Esophagus muscularis mucosa (tissue), 4 donors: ENCODE measurements at regions not wholly inside any gene's neighbourhood (a gene's known extent, or its start where the extent isn't known, plus 50 kb on each side); places are given as distances from the start of the nearest gene placed in this dataset.
"Not testable (repeated sequence)": the region's sequence is repeated elsewhere in the genome, so short reads cannot be mapped to it uniquely, and the experiment has no call there.

Experiments
- DNase-seq: peaks from one replicate; pipeline ENCODE4 v3.0.0-alpha.2; 2017; ENCODE audit errors: extremely low spot score
- H3K27ac ChIP-seq, 4 donors: fragments of 200-600 bp; sonication (generic); replicated peaks in 1 of 4; 1 replicate in 3 of 4; 2 replicates in 1 of 4; pipeline ENCODE4 v1.5.1; 2016 to 2019; ENCODE audit warnings: mild to moderate bottlenecking in 1 of 4
- H3K27me3 ChIP-seq, 4 donors: fragments of 200-600 bp; sonication (generic); one replicate each; pipeline versions ENCODE4 v1.5.1 to v1.6.0; 2016 to 2019
- H3K36me3 ChIP-seq, 4 donors: fragments of 200-600 bp; sonication (generic); one replicate each; pipeline ENCODE4 v1.5.1; 2016 to 2019
- H3K4me1 ChIP-seq, 4 donors: fragments of 200-600 bp; sonication (generic); one replicate each; pipeline ENCODE4 v1.5.1; 2016 to 2019
- H3K4me3 ChIP-seq, 4 donors: fragments of 200-600 bp; sonication (generic); 1 replicate in 2 of 4; 2 replicates in 2 of 4; pipeline ENCODE4 v1.5.1; 2016 to 2019; ENCODE audit warnings: mild to moderate bottlenecking in 4 of 4, moderate library complexity in 1 of 4
- H3K9me3 ChIP-seq, 4 donors: fragments of 200-600 bp; sonication (generic); 1 replicate in 3 of 4; 2 replicates in 1 of 4; pipeline ENCODE4 v1.5.1; 2016 to 2019
- CTCF ChIP-seq, 3 experiments: fragments of 200-600 bp in 2 of 3; fragments of 450-650 bp in 1 of 3; sonication (generic) in 2 of 3; IDR thresholded peaks; one replicate each; pipeline ENCODE4 v1.5.1; 2017 to 2019; ENCODE audit warnings: antibody characterized with exemption in 3 of 3, mild to moderate bottlenecking in 2 of 3, moderate library complexity in 1 of 3
- EP300 ChIP-seq: sonication (generic); formaldehyde crosslinking; IDR thresholded peaks from one replicate; pipeline ENCODE4 v1.6.1; 2017; ENCODE audit warnings: antibody characterized with exemption
- POLR2A ChIP-seq: fragments of 450-650 bp; IDR thresholded peaks from one replicate; pipeline ENCODE4 v1.6.1; 2017; ENCODE audit warnings: antibody characterized with exemption, moderate library complexity, mild to moderate bottlenecking, low read depth
- POLR2AphosphoS5 ChIP-seq, 2 donors: sonication (generic); formaldehyde crosslinking; IDR thresholded peaks; one replicate each; pipeline ENCODE4 v1.6.1; 2017; ENCODE audit warnings: antibody characterized with exemption in 2 of 2
- WGBS: methylation state at CpG from one replicate; pipeline ENCODE4 v1.1.5; 2018; 5-methylcytosine and 5-hydroxymethylcytosine counted together
- intact Hi-C: fragments of 100-400 bp; cut with DNase I; formaldehyde crosslinking; loops from one replicate; pipeline ENCODE4 v1.15.1; 2023

- no peaks in the 10 kb centered on the region for H3K27me3 ChIP-seq
- H3K4me3 ChIP-seq: no peak overlapping the region
- WGBS: 57% methylated on average over 3 of the region's 3 CpGs
- no peak overlapping the region for H3K27ac ChIP-seq
- no peaks in the 10 kb centered on the region for H3K4me1 ChIP-seq
- peaks cover 0 to 6% (median 0%) of the 10 kb centered on the region in 4 donors for H3K9me3 ChIP-seq
- H3K36me3 ChIP-seq: no peaks in the 10 kb centered on the region
- no peak for DNase-seq
- intact Hi-C loops: no loop called here
- TF ChIP-seq CTCF (IDR thresholded peaks at IDR 0.05) (no peak), EP300 (no peak), POLR2AphosphoS5 (IDR thresholded peaks at IDR 0.05) (no peak), POLR2A (no peak)
Observed at GRCh38 chr1:194755241-194755994, 1569.0 kb upstream of the B3GALT2 start.

- intact Hi-C loops, H3K4me1 ChIP-seq, DNase-seq, H3K27ac ChIP-seq, H3K27me3 ChIP-seq, H3K36me3 ChIP-seq, H3K9me3 ChIP-seq, H3K4me3 ChIP-seq: not testable (repeated sequence)
- 88% methylated on average over 5 of the region's 5 CpGs for WGBS
Observed at GRCh38 chr1:194738843-194739242, 1552.4 kb upstream of the B3GALT2 start.

- H3K4me3 ChIP-seq: no peak overlapping the region
- DNase-seq: no peak
- no peaks in the 10 kb centered on the region for H3K9me3 ChIP-seq
- TF ChIP-seq POLR2A (no peak), EP300 (no peak), POLR2AphosphoS5 (IDR thresholded peaks at IDR 0.05) (no peak), CTCF (IDR thresholded peaks at IDR 0.05) (no peak)
- no peaks in the 10 kb centered on the region for H3K27me3 ChIP-seq
- H3K36me3 ChIP-seq: no peaks in the 10 kb centered on the region
- 36% methylated on average over 1 of the region's 1 CpG for WGBS
- intact Hi-C loops: no loop called here
- H3K4me1 ChIP-seq: no peaks in the 10 kb centered on the region
- no peak overlapping the region for H3K27ac ChIP-seq
Observed at GRCh38 chr1:194734970-194735369, 1548.6 kb upstream of the B3GALT2 start.

- no peak for DNase-seq
- Histone ChIP-seq H3K27me3 (no peaks in the 10 kb centered on the region), H3K4me1 (no peaks in the 10 kb centered on the region), H3K9me3 (no peaks in the 10 kb centered on the region), H3K27ac (no peak overlapping the region), H3K36me3 (no peaks in the 10 kb centered on the region), H3K4me3 (no peak overlapping the region)
- intact Hi-C loops: no loop called here
- TF ChIP-seq CTCF (IDR thresholded peaks at IDR 0.05): no peak
- no peak for TF ChIP-seq POLR2AphosphoS5 (IDR thresholded peaks at IDR 0.05)
- TF ChIP-seq POLR2A: no peak
- TF ChIP-seq EP300: no peak
Observed at GRCh38 chr1:194731025-194731424, 1544.6 kb upstream of the B3GALT2 start.

GRCh38 chr1:194730304-194730703, 1543.9 kb upstream of the B3GALT2 start:
- intact Hi-C loops: no loop called here
- no peaks in the 10 kb centered on the region for H3K4me1 ChIP-seq
- DNase-seq: no peak
- H3K9me3 ChIP-seq: no peaks in the 10 kb centered on the region
- TF ChIP-seq POLR2A (no peak), EP300 (no peak), POLR2AphosphoS5 (IDR thresholded peaks at IDR 0.05) (no peak), CTCF (IDR thresholded peaks at IDR 0.05) (no peak)
- no peaks in the 10 kb centered on the region for H3K27me3 ChIP-seq
- no peak overlapping the region for H3K4me3 ChIP-seq
- no peak overlapping the region for H3K27ac ChIP-seq
- no peaks in the 10 kb centered on the region for H3K36me3 ChIP-seq
- WGBS: 58% methylated on average over 3 of the region's 3 CpGs
